H1 (cell line): ENCODE measurements at regions not wholly inside any gene's neighbourhood (a gene's known extent, or its start where the extent isn't known, plus 50 kb on each side); places are given as distances from the start of the nearest gene placed in this dataset.

Experiments
- CTCF ChIA-PET: fragments of 300-600 bp; sonication (Branson Sonifier 250); formaldehyde crosslinking; loops from one replicate; lab custom pipeline; 2021; ENCODE audit not compliant: partially characterized antibody; lab: Charles Lee
- POLR2A ChIA-PET: fragments of 300-600 bp; sonication (Branson Sonifier 250); formaldehyde crosslinking; loops from one replicate; lab custom pipeline; 2021; ENCODE audit warnings: inconsistent platforms; ENCODE audit not compliant: partially characterized antibody; lab: Charles Lee
- DNase-seq, 2 experiments: peaks; one replicate each; pipeline versions ENCODE4 v3.0.0 to v3.0.0-alpha.2; 2010 to 2022; ENCODE audit warnings: low spot score in 2 of 2, low read depth in 1 of 2, mixed read lengths in 1 of 2
- FAIRE-seq: peaks from 2 replicates; lab custom pipeline; 2011; peaks lifted over from hg19 to GRCh38; lab: Jason Lieb, UNC
- H2AFZ ChIP-seq: 2 replicates; pipeline ENCODE4 v1.8.1; 2012; ENCODE audit warnings: low read length, inconsistent platforms
- H2AK5ac ChIP-seq: 2 replicates; pipeline ENCODE4 v1.6.1; 2013; ENCODE audit warnings: low read depth, low read length
- H2BK120ac ChIP-seq: replicated peaks from 2 replicates; pipeline ENCODE3; 2013; ENCODE audit warnings: low read depth, low read length, inconsistent platforms
- H2BK12ac ChIP-seq: 2 replicates; pipeline ENCODE4 v1.6.1; 2013; ENCODE audit warnings: low read depth, low read length
- H2BK15ac ChIP-seq: 2 replicates; pipeline ENCODE4 v1.6.1; 2013; ENCODE audit warnings: low read length
- H2BK20ac ChIP-seq: 2 replicates; pipeline ENCODE4 v1.6.1; 2013; ENCODE audit warnings: low read length
- H2BK5ac ChIP-seq: 2 replicates; pipeline ENCODE4 v1.6.1; 2013; ENCODE audit warnings: low read depth, low read length
- H3K14ac ChIP-seq: 2 replicates; pipeline ENCODE4 v1.6.1; 2013; ENCODE audit warnings: inconsistent platforms; ENCODE audit not compliant: insufficient read length
- H3K18ac ChIP-seq: 2 replicates; pipeline ENCODE4 v1.6.1; 2013; ENCODE audit warnings: low read length; ENCODE audit errors: extremely low read depth
- H3K23ac ChIP-seq: 2 replicates; pipeline ENCODE4 v1.6.1; 2013; ENCODE audit warnings: inconsistent platforms; ENCODE audit not compliant: insufficient read length
- H3K23me2 ChIP-seq: 2 replicates; pipeline ENCODE4 v1.6.1; 2013; ENCODE audit warnings: low read depth, low read length
- H3K27ac ChIP-seq: 2 replicates; pipeline ENCODE4 v1.6.1; 2011; ENCODE audit warnings: low read depth, low read length, inconsistent platforms
- H3K27me3 ChIP-seq, 4 experiments: replicated peaks in 1 of 4; 1 replicate in 1 of 4; 2 replicates in 3 of 4; pipeline versions ENCODE4 v1.6.1 to v1.8.1; 2011 to 2013; ENCODE audit warnings: low read length in 3 of 4, mild to moderate bottlenecking in 3 of 4, inconsistent platforms in 2 of 4, mixed read lengths in 2 of 4, moderate library complexity in 1 of 4; ENCODE audit not compliant: control insufficient read depth in 3 of 4, insufficient read depth in 3 of 4; ENCODE audit errors: extremely low read depth in 1 of 4
- H3K36me3 ChIP-seq, 4 experiments: 2 replicates each; pipeline versions ENCODE4 v1.6.1 to v1.8.1; 2011 to 2013; ENCODE audit warnings: mild to moderate bottlenecking in 4 of 4, low read length in 3 of 4, moderate library complexity in 2 of 4, control low read depth in 1 of 4, inconsistent platforms in 1 of 4; ENCODE audit not compliant: insufficient read depth in 4 of 4, control insufficient read depth in 2 of 4
- H3K4ac ChIP-seq: replicated peaks from 2 replicates; pipeline ENCODE3; 2013; ENCODE audit warnings: low read length, low read depth, mixed read lengths, inconsistent platforms; ENCODE audit not compliant: insufficient read length
- H3K4me1 ChIP-seq, 4 experiments: replicated peaks in 1 of 4; 1 replicate in 1 of 4; 2 replicates in 3 of 4; pipeline versions ENCODE4 v1.6.1 to v1.8.1; 2011 to 2013; ENCODE audit warnings: low read length in 3 of 4, inconsistent platforms in 2 of 4, mixed read lengths in 1 of 4; ENCODE audit not compliant: insufficient read depth in 4 of 4, control insufficient read depth in 3 of 4
- H3K4me2 ChIP-seq, 2 experiments: 2 replicates each; pipeline versions ENCODE4 v1.6.1 to v1.8.1; 2011 to 2013; ENCODE audit warnings: low read depth in 2 of 2, low read length in 2 of 2, control low read depth in 1 of 2, inconsistent platforms in 1 of 2, mild to moderate bottlenecking in 1 of 2; ENCODE audit not compliant: insufficient read depth in 1 of 2
- H3K4me3 ChIP-seq, 4 experiments: fragments of 200-600, 300-600 bp in 1 of 4; sonication (generic), shearing (Covaris generic), sonication (Bioruptor Twin) in 1 of 4; 2 replicates each; pipeline versions ENCODE4 v1.5.1 to v1.8.1; 2011 to 2016; ENCODE audit warnings: low read length in 4 of 4, low read depth in 3 of 4, control low read depth in 2 of 4, inconsistent platforms in 2 of 4, mild to moderate bottlenecking in 2 of 4, mixed read lengths in 1 of 4, moderate library complexity in 1 of 4; ENCODE audit not compliant: insufficient read depth in 2 of 4; ENCODE audit errors: extremely low read depth in 1 of 4
- H3K56ac ChIP-seq: replicated peaks from 2 replicates; pipeline ENCODE3; 2013; ENCODE audit warnings: low read depth, mild to moderate bottlenecking, mixed read lengths, low read length, inconsistent platforms; ENCODE audit not compliant: insufficient read length
- H3K79me1 ChIP-seq: 2 replicates; pipeline ENCODE4 v1.6.1; 2013; ENCODE audit warnings: low read depth, low read length, control low read depth
- H3K79me2 ChIP-seq, 2 experiments: 2 replicates each; pipeline versions ENCODE4 v1.6.1 to v1.8.1; 2012 to 2013; ENCODE audit warnings: low read length in 2 of 2, mild to moderate bottlenecking in 2 of 2, inconsistent platforms in 1 of 2; ENCODE audit not compliant: insufficient read depth in 2 of 2, control insufficient read depth in 1 of 2
- H3K9ac ChIP-seq, 4 experiments: replicated peaks in 1 of 4; 1 replicate in 1 of 4; 2 replicates in 3 of 4; pipeline versions ENCODE4 v1.6.1 to v1.8.1; 2011 to 2013; ENCODE audit warnings: low read depth in 3 of 4, low read length in 3 of 4, control low read depth in 2 of 4, mild to moderate bottlenecking in 2 of 4, moderate library complexity in 2 of 4, inconsistent platforms in 1 of 4; ENCODE audit errors: extremely low read depth in 1 of 4
- H3K9me3 ChIP-seq, 2 experiments: 2 replicates each; pipeline versions ENCODE4 v1.6.1 to v1.8.1; 2012 to 2013; ENCODE audit warnings: mild to moderate bottlenecking in 2 of 2, moderate library complexity in 2 of 2, control low read depth in 1 of 2, inconsistent platforms in 1 of 2, low read depth in 1 of 2, low read length in 1 of 2, mixed read lengths in 1 of 2; ENCODE audit not compliant: insufficient read depth in 2 of 2
- H4K20me1 ChIP-seq, 2 experiments: replicated peaks in 1 of 2; 2 replicates each; pipeline versions ENCODE3 to v1.8.1; 2011 to 2013; ENCODE audit warnings: inconsistent platforms in 2 of 2, low read length in 2 of 2, mild to moderate bottlenecking in 1 of 2; ENCODE audit not compliant: insufficient read depth in 2 of 2, control insufficient read depth in 1 of 2
- H4K5ac ChIP-seq: 2 replicates; pipeline ENCODE4 v1.6.1; 2013; ENCODE audit warnings: low read length, low read depth, mixed read lengths, inconsistent platforms; ENCODE audit not compliant: insufficient read length
- H4K8ac ChIP-seq: 2 replicates; pipeline ENCODE4 v1.8.0; 2013; ENCODE audit warnings: mild to moderate bottlenecking, moderate library complexity, low read length, inconsistent platforms; ENCODE audit not compliant: insufficient read depth; ENCODE audit errors: extremely low read depth
- H4K91ac ChIP-seq: replicated peaks from 2 replicates; pipeline ENCODE3; 2013; ENCODE audit warnings: low read length, mixed read lengths, inconsistent platforms; ENCODE audit not compliant: insufficient read length
- ASH2L ChIP-seq: fragments of 200-600, 300-600 bp; sonication (generic); IDR thresholded peaks from one replicate; pipeline ENCODE4 v1.7.1; 2017; ENCODE audit warnings: low read length
- BCL11A ChIP-seq, 2 experiments: IDR thresholded peaks; one replicate each; pipeline ENCODE4 v1.6.1; 2011; ENCODE audit warnings: low read depth in 2 of 2, low read length in 2 of 2, mild to moderate bottlenecking in 2 of 2
- CEBPB ChIP-seq: IDR thresholded peaks from 2 replicates; pipeline ENCODE4 v1.6.1; 2012; ENCODE audit warnings: low read depth, low read length
- CHD1 ChIP-seq: IDR thresholded peaks from 2 replicates; pipeline ENCODE4 v1.6.1; 2012; ENCODE audit warnings: low read depth, low read length, improper control_type of control experiment
- CHD2 ChIP-seq: IDR thresholded peaks from 2 replicates; pipeline ENCODE4 v1.6.1; 2012; ENCODE audit warnings: low read length, improper control_type of control experiment
- EZH2 ChIP-seq: fragments of 200-600 bp; sonication (generic); IDR thresholded peaks from 2 replicates; pipeline ENCODE4 v1.7.1; 2012; ENCODE audit warnings: low read depth, mild to moderate bottlenecking, moderate library complexity, low read length, inconsistent platforms; ENCODE audit not compliant: severe bottlenecking
- KDM4A ChIP-seq: IDR thresholded peaks from one replicate; pipeline ENCODE4 v1.7.1; 2012; ENCODE audit warnings: low read depth, mild to moderate bottlenecking, moderate library complexity, low read length, inconsistent platforms; ENCODE audit not compliant: severe bottlenecking
- PHF8 ChIP-seq: fragments of 200-600 bp; sonication (generic); conservative IDR thresholded peaks from 2 replicates; pipeline ENCODE4 v1.7.1; 2012; ENCODE audit warnings: low read depth, mild to moderate bottlenecking, inconsistent platforms, low read length, moderate library complexity
- SIN3A ChIP-seq, 2 experiments: IDR thresholded peaks in 1 of 2; conservative IDR thresholded peaks in 1 of 2; 2 replicates each; pipeline ENCODE4 v1.6.1; 2011 to 2012; ENCODE audit warnings: low read length in 2 of 2, improper control_type of control experiment in 1 of 2, low read depth in 1 of 2, mild to moderate bottlenecking in 1 of 2
- SP1 ChIP-seq: IDR thresholded peaks from 2 replicates; pipeline ENCODE4 v1.6.1; 2011; ENCODE audit warnings: low read depth, low read length
- TAF1 ChIP-seq: IDR thresholded peaks from 2 replicates; pipeline ENCODE4 v1.6.1; 2011; ENCODE audit warnings: mild to moderate bottlenecking, low read depth, low read length
- TAF7 ChIP-seq: optimal IDR thresholded peaks from 2 replicates; pipeline ENCODE3; 2011; ENCODE audit warnings: low read depth, mild to moderate bottlenecking, inconsistent platforms, low read length, moderate library complexity, borderline replicate concordance
- WGBS, 2 experiments: shearing (Covaris generic) in 1 of 2; methylation state at CpG; one replicate each; pipeline versions ENCODE4 v1.1.6 to v1.1.7; 2013 to 2015; ENCODE audit warnings: low lambda C conversion rate in 2 of 2, mixed read lengths in 2 of 2, inconsistent platforms in 1 of 2, low coverage in 1 of 2, missing lambda C conversion rate in 1 of 2; ENCODE audit not compliant: insufficient replicate concordance in 2 of 2, insufficient coverage in 1 of 2, insufficient read length in 1 of 2; ENCODE audit errors: extremely low coverage in 1 of 2, missing lambda C conversion rate in 1 of 2; 5-methylcytosine and 5-hydroxymethylcytosine counted together
- TF ChIP-seq, protein P1 (sequence below), 3 experiments: IDR thresholded peaks; 1 replicate in 2 of 3; 2 replicates in 1 of 3; pipeline versions ENCODE4 v1.5.1 to v1.6.1; 2011; ENCODE audit warnings: low read length in 3 of 3, mild to moderate bottlenecking in 3 of 3, inconsistent platforms in 2 of 3, low read depth in 1 of 3, moderate library complexity in 1 of 3; ENCODE audit not compliant: insufficient read depth in 1 of 3; ENCODE audit errors: control extremely low read depth in 1 of 3

DNA sequence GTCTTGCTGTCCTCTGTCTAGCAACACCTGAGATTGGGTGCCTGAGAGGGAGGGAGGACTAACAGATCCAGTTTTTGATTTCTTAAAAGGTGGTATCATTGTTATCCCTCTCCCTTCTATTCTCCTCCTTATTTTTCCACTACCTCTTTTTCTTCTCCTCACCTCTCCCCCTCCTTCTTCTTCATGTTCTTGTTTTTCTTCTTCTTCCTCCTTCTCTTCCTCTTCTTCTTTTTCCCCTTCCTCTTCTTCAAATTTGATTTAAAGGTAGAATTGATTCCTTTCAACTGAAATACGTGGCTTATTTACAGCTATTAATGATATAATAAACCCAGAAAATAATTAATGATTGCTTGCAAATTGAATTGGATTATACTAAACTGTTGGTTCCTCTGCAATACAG lies 256.8 kb upstream of the BTG1 start:
- Histone ChIP-seq H2BK15ac (no peak overlapping the region), H3K18ac (no peak overlapping the region), H3K9ac (no peak overlapping the region), H2AK5ac (no peak overlapping the region), H3K27me3 (no peaks in the 10 kb centered on the region), H3K4ac (no peak overlapping the region), H4K91ac (no peak overlapping the region), H4K8ac (no peak overlapping the region), H2BK12ac (no peak overlapping the region), H3K79me1 (no peaks in the 10 kb centered on the region), H3K9me3 (no peaks in the 10 kb centered on the region; a peak in 1 of 4 replicates), H3K4me2 (no peak overlapping the region), H2AFZ (no peak overlapping the region), H3K36me3 (no peaks in the 10 kb centered on the region), H3K4me3 (no peak overlapping the region), H3K79me2 (no peaks in the 10 kb centered on the region), H4K20me1 (no peaks in the 10 kb centered on the region), H3K23ac (no peak overlapping the region), H3K23me2 (no peaks in the 10 kb centered on the region), H2BK20ac (no peak overlapping the region), H3K27ac (no peak overlapping the region), H2BK5ac (no peak overlapping the region), H4K5ac (no peak overlapping the region), H2BK120ac (no peak overlapping the region), H3K56ac (no peak overlapping the region), H3K4me1 (no peaks in the 10 kb centered on the region; a peak in 1 of 7 replicates), H3K14ac (no peak overlapping the region)
- FAIRE-seq (no peak), DNase-seq (no peak)
- 43% methylated on average over 1 of the region's 1 CpG; no CpG with 5 or more reads in 1 of the 2 experiments for WGBS, 2 experiments
- ChIA-PET CTCF (no interaction called here), POLR2A (interaction anchor here (0.7 kb wide), 1 partner anchor 50 kb away, joined by 3 read pairs; no protein-coding TSS in a partner anchor)
- TF ChIP-seq ASH2L (no peak), CEBPB (no peak), SIN3A (conservative IDR thresholded peaks at IDR 0.05 in 1 of 2, IDR thresholded peaks at IDR 0.05 in 1 of 2; ENCODE audit: low read depth in 1 of 2, low read length in 2 of 2) (no peak), BCL11A (IDR thresholded peaks at IDR 0.05; ENCODE audit: low read depth in 2 of 2, low read length in 2 of 2) (no peak), EZH2 (no peak), KDM4A (no peak), PHF8 (no peak), TAF1 (no peak), SP1 (no peak), CHD2 (no peak), TAF7 (no peak), CHD1 (no peak)
- TF ChIP-seq, protein P1, sequence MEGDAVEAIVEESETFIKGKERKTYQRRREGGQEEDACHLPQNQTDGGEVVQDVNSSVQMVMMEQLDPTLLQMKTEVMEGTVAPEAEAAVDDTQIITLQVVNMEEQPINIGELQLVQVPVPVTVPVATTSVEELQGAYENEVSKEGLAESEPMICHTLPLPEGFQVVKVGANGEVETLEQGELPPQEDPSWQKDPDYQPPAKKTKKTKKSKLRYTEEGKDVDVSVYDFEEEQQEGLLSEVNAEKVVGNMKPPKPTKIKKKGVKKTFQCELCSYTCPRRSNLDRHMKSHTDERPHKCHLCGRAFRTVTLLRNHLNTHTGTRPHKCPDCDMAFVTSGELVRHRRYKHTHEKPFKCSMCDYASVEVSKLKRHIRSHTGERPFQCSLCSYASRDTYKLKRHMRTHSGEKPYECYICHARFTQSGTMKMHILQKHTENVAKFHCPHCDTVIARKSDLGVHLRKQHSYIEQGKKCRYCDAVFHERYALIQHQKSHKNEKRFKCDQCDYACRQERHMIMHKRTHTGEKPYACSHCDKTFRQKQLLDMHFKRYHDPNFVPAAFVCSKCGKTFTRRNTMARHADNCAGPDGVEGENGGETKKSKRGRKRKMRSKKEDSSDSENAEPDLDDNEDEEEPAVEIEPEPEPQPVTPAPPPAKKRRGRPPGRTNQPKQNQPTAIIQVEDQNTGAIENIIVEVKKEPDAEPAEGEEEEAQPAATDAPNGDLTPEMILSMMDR (IDR thresholded peaks at IDR 0.05; ENCODE audit: control extremely low read depth in 1 of 3, insufficient read depth in 1 of 3, low read depth in 1 of 3, low read length in 3 of 3) = no peak
